ENCODE measurements at regions not wholly inside any gene's neighbourhood (a gene's known extent, or its start where the extent isn't known, plus 50 kb on each side); places are given as distances from the start of the nearest gene placed in this dataset.

- no peak overlapping the region for H3K4me2 ChIP-seq (ENCODE audit: low read length)
- DNase-seq (no peak), ATAC-seq (no peak)
- no peaks in the 10 kb centered on the region for H3F3A ChIP-seq (ENCODE audit: low read length, unreplicated experiment)
- no peak overlapping the region for H3K4me3 ChIP-seq (ENCODE audit: low read length)
- H3K79me2 ChIP-seq (ENCODE audit: low read length) = no peaks in the 10 kb centered on the region
- no peaks in the 10 kb centered on the region for H3K4me1 ChIP-seq (ENCODE audit: insufficient read depth, low read length)
- H4K20me1 ChIP-seq (ENCODE audit: low read length) = no peaks in the 10 kb centered on the region
- no peak overlapping the region for H3K27ac ChIP-seq (ENCODE audit: low read length)
- ChIA-PET CTCF (no interaction called here), POLR2A (ENCODE audit: unreplicated experiment) (no interaction called here)
- no peaks in the 10 kb centered on the region for H3K9me3 ChIP-seq (ENCODE audit: low read length)
- no peaks in the 10 kb centered on the region for H3K27me3 ChIP-seq (ENCODE audit: low read length)
- intact Hi-C loops (cut with micrococcal nuclease) = no loop called here
- TF ChIP-seq EZH2phosphoT487 (IDR thresholded peaks at IDR 0.05; ENCODE audit: borderline replicate concordance, low read length) (no peak), CTCF (conservative IDR thresholded peaks at IDR 0.05; ENCODE audit: low read depth, low read length) (no peak), EZH2 (IDR thresholded peaks at IDR 0.05; ENCODE audit: low read length, unreplicated experiment) (no peak)
- H3K9ac ChIP-seq (ENCODE audit: low read length) = no peak overlapping the region
- H3K36me3 ChIP-seq (ENCODE audit: low read depth, low read length) = peaks cover 38% of the 10 kb centered on the region
- BruUV-seq (replicated peaks) = no TSS peak
- no peak overlapping the region for H2AFZ ChIP-seq (ENCODE audit: low read length)
- no peaks in the 10 kb centered on the region for H3K9me2 ChIP-seq (replicated peaks; ENCODE audit: low read length)
Observed at GRCh38 chr19:5217171-5217570, 123.4 kb downstream of the PTPRS start.

- Histone ChIP-seq H3K36me3 (ENCODE audit: low read depth, low read length) (peaks cover 47% of the 10 kb centered on the region), H3K4me1 (ENCODE audit: insufficient read depth, low read length) (no peaks in the 10 kb centered on the region), H3K9me2 (replicated peaks; ENCODE audit: low read length) (no peaks in the 10 kb centered on the region), H3F3A (ENCODE audit: low read length, unreplicated experiment) (no peaks in the 10 kb centered on the region), H3K79me2 (ENCODE audit: low read length) (no peaks in the 10 kb centered on the region), H3K4me3 (ENCODE audit: low read length) (no peak overlapping the region), H3K9me3 (ENCODE audit: low read length) (no peaks in the 10 kb centered on the region), H2AFZ (ENCODE audit: low read length) (no peak overlapping the region), H4K20me1 (ENCODE audit: low read length) (no peaks in the 10 kb centered on the region), H3K27ac (ENCODE audit: low read length) (no peak overlapping the region), H3K27me3 (ENCODE audit: low read length) (no peaks in the 10 kb centered on the region), H3K4me2 (ENCODE audit: low read length) (no peak overlapping the region), H3K9ac (ENCODE audit: low read length) (no peak overlapping the region)
- ATAC-seq = no peak
- DNase-seq = no peak
- ChIA-PET POLR2A (ENCODE audit: unreplicated experiment) (no interaction called here), CTCF (no interaction called here)
- intact Hi-C loops (cut with micrococcal nuclease) = no loop called here
- TF ChIP-seq CTCF (conservative IDR thresholded peaks at IDR 0.05; ENCODE audit: low read depth, low read length) (no peak), EZH2phosphoT487 (IDR thresholded peaks at IDR 0.05; ENCODE audit: borderline replicate concordance, low read length) (no peak), EZH2 (IDR thresholded peaks at IDR 0.05; ENCODE audit: low read length, unreplicated experiment) (no peak)
- no TSS peak for BruUV-seq (replicated peaks)
Observed at GRCh38 chr19:5216141-5216847, 124.3 kb downstream of the PTPRS start.

- ChIA-PET CTCF (no interaction called here), POLR2A (ENCODE audit: unreplicated experiment) (no interaction called here)
- no TSS peak for BruUV-seq (replicated peaks)
- Histone ChIP-seq H3K9ac (ENCODE audit: low read length) (no peak overlapping the region), H2AFZ (ENCODE audit: low read length) (no peak overlapping the region), H4K20me1 (ENCODE audit: low read length) (no peaks in the 10 kb centered on the region), H3K4me1 (ENCODE audit: insufficient read depth, low read length) (no peaks in the 10 kb centered on the region), H3K4me3 (ENCODE audit: low read length) (no peak overlapping the region), H3K36me3 (ENCODE audit: low read depth, low read length) (peaks cover 56% of the 10 kb centered on the region), H3K27me3 (ENCODE audit: low read length) (no peaks in the 10 kb centered on the region), H3F3A (ENCODE audit: low read length, unreplicated experiment) (no peaks in the 10 kb centered on the region), H3K9me2 (replicated peaks; ENCODE audit: low read length) (no peaks in the 10 kb centered on the region), H3K9me3 (ENCODE audit: low read length) (no peaks in the 10 kb centered on the region), H3K4me2 (ENCODE audit: low read length) (no peak overlapping the region), H3K79me2 (ENCODE audit: low read length) (no peaks in the 10 kb centered on the region), H3K27ac (ENCODE audit: low read length) (no peak overlapping the region)
- intact Hi-C loops (cut with micrococcal nuclease) = no loop called here
- TF ChIP-seq EZH2 (IDR thresholded peaks at IDR 0.05; ENCODE audit: low read length, unreplicated experiment) = no peak
- no peak for TF ChIP-seq EZH2phosphoT487 (IDR thresholded peaks at IDR 0.05; ENCODE audit: borderline replicate concordance, low read length)
- no peak for TF ChIP-seq CTCF (conservative IDR thresholded peaks at IDR 0.05; ENCODE audit: low read depth, low read length)
- DNase-seq (no peak), ATAC-seq (no peak)
Observed at GRCh38 chr19:5215431-5215830, 125.2 kb downstream of the PTPRS start.

All from PC-3 (cell line).